Choroid plexus epithelial cell (primary cell): ENCODE measurements at regions not wholly inside any gene's neighbourhood (a gene's known extent, or its start where the extent isn't known, plus 50 kb on each side); places are given as distances from the start of the nearest gene placed in this dataset.

ENCODE experiments used
- DNase-seq: peaks from one replicate; pipeline ENCODE4 v3.0.0-alpha.2; 2010; ENCODE audit warnings: low read depth
- H3K4me3 ChIP-seq: 2 replicates; pipeline ENCODE4 v1.5.1; 2011; ENCODE audit warnings: low read depth, mild to moderate bottlenecking, control low read depth, low read length, moderate library complexity
- TF ChIP-seq, protein P1 (sequence below): conservative IDR thresholded peaks from 2 replicates; pipeline ENCODE4 v1.5.1; 2011; ENCODE audit warnings: low read depth, mild to moderate bottlenecking, control low read depth, inconsistent platforms, low read length, moderate library complexity

DNA sequence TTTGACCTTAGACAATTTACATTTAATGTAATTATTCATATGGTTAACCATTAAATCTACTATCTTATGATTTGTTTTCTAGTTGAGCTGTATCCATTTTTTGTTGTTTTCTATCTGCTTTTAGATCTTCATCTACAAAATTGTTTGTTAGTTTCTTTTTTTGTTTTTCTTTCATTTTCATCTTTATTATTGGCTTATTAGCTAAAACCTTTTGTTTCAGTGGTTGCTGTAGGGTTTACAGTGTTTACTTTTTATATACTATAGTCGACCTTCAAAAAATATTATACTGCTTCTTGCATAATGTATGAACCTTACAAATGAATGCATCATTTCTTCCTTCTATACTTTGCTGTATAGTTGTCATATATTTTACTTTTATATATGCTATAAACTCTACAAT lies 651.6 kb upstream of the PLXNA2 start:
- TF ChIP-seq, protein P1, sequence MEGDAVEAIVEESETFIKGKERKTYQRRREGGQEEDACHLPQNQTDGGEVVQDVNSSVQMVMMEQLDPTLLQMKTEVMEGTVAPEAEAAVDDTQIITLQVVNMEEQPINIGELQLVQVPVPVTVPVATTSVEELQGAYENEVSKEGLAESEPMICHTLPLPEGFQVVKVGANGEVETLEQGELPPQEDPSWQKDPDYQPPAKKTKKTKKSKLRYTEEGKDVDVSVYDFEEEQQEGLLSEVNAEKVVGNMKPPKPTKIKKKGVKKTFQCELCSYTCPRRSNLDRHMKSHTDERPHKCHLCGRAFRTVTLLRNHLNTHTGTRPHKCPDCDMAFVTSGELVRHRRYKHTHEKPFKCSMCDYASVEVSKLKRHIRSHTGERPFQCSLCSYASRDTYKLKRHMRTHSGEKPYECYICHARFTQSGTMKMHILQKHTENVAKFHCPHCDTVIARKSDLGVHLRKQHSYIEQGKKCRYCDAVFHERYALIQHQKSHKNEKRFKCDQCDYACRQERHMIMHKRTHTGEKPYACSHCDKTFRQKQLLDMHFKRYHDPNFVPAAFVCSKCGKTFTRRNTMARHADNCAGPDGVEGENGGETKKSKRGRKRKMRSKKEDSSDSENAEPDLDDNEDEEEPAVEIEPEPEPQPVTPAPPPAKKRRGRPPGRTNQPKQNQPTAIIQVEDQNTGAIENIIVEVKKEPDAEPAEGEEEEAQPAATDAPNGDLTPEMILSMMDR, result no peak
- DNase-seq, result no peak
- H3K4me3 ChIP-seq, result no peak overlapping the region

- H3K4me3 ChIP-seq, result no peak overlapping the region
- TF ChIP-seq, protein P1, result no peak
- DNase-seq, result no peak
These were observed 652.6 kb upstream of the PLXNA2 start for GRCh38 chr1:208896768-208897167.

DNA sequence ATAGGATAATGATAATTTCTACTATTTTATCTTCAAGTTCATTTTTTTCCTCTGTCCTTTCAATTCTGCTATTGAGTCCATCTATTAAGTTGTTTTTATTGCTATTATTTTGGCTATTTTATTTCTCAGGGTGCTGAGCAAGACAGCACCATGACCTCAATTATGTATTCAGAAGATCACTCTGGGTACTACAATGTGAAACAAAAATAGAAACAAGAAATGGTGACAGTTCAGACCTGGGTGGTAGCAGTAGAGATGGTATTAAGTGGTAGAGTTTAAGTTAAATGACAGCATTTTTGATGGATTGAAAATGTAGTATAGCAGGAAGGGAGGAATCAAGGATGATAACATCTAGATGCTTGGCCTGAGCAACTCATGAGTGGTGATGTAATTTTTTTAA lies 655.3 kb upstream of the PLXNA2 start:
- DNase-seq, result no peak
- TF ChIP-seq, protein P1, result no peak
- H3K4me3 ChIP-seq, result no peak overlapping the region

DNA sequence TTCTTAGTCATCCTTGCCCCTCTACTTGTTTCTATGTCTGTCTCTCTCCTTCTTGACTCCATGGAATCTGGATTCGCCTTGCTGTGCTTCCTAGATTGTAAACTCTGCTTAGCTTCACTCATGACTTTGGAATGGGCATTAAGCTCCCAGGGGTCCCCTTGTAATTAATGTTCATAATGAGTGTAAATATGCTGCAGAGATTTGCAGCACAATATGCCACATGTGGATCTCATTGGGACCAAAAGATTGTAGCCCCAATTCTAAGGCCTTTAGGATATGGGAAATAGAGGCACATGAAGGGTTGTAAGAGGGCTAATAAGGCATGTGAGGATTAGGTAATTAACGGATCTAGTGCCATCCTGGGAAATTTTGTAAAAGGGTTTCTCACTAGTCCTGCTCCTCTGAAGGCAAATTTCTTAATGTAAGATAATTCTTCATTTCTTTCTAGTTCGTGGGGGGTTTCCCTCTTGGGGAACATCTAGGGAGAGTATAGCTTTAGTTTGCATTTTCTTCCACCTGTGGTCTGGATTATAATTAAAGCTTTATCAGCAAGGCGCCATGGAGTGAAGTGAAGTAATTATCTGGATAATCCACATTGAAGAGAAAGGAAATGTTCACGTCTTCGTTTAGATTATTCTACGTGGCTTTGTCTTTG lies 659.2 kb upstream of the PLXNA2 start:
- TF ChIP-seq, protein P1, result no peak
- H3K4me3 ChIP-seq, result no peak overlapping the region
- no peak for DNase-seq

GRCh38 chr1:208907790-208908189 lies 663.6 kb upstream of the PLXNA2 start:
- no peak overlapping the region for H3K4me3 ChIP-seq
- no peak for DNase-seq
- TF ChIP-seq, protein P1, result no peak

DNA sequence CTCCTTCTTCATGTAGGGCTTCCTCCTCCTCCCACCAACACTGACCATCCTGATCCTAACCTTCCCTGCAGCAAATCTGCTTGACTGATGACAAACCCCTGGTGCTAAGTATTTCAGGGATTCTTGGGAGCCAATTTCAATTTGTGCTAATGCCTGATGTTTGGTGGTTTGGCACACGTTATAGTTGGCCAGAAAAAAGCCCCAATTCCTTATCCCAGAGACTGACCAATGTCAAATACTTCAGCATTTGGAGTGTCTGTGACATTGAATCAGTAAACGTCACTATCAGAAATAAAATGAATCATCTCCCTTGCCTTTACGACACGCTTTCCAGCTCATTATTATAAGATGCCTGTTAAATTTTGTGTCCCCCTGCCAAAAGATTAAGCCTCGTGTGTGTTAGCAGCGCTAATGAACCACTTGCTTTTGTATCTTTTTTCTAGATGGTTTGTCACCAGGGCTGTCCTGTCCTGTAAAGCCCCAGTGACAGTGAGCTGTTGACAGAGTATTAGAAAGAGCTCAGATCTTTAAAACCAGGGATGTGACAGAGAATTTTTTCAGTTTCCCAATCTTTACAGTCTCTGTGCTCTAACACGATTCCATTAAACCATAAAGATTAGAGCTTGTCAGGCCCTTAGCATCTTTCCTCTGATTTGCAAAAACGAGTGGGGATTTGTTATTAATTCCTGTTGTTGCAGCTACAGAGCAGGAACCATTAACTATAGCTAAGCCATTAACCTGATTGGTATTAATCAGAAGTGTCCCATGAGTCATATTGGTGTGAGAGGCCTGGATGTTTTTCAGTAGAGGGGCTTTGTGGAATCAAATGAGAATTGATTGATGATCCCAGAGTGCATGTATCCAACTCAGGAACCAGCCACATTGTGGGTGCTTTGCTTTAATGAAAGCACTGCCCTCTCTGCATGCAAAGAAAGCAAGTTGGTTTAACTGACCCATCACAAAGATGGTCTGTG lies 665.1 kb upstream of the PLXNA2 start:
- no peak for DNase-seq
- H3K4me3 ChIP-seq, result no peak overlapping the region
- TF ChIP-seq, protein P1, result no peak

DNA sequence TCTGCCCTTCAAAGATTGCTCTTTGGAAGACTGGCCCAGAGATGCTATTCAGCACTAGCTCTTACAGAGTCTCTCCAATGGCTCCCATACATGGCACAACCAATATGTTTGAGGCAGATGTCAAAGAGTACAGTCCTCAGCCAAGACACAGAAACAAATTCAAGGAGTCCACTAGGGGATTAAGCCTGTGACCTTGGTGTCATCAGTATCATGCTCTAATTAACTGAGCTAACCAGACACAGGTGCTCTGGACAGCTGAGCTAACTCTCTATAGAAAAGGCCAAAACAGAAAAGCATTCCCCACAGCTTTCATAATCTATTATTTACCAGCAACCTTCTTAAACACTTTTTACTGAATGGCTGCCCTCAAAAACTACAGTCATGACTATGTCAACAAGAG lies 666.0 kb upstream of the PLXNA2 start:
- TF ChIP-seq, protein P1, result no peak
- no peak overlapping the region for H3K4me3 ChIP-seq

More for the DNA sequence above, 666.0 kb upstream of the PLXNA2 start:
- no peak for DNase-seq
